GM19467 (cell line): ENCODE measurements at regions not wholly inside any gene's neighbourhood (a gene's known extent, or its start where the extent isn't known, plus 50 kb on each side); places are given as distances from the start of the nearest gene placed in this dataset.

Experiments
- ATAC-seq: cut with Tn5 transposase; IDR thresholded peaks from one replicate; pipeline ENCODE4 v1.9.1; 2021; ENCODE audit warnings: mild to moderate bottlenecking, moderate library complexity; ENCODE audit not compliant: unreplicated experiment

DNA sequence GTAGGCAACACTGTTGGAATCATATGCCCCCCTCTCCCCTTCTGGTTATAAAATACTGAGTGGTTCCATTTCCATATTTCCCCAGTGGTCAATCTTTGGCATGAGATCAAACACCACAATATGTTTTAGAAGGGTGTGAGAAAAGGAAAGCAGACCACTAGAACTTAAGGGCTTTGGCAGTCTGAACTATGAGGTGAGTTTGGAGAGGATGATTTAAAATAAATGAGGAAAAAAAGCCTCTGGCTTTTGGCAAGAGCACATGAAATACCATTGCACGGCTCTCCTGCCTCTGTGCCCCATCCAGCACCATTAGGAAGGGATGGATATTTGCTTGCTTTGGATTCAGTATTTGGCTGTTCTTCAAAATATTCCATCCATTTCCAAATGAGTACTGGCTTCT, 339.5 kb upstream of the C1orf87 start:
- no peak for ATAC-seq

DNA sequence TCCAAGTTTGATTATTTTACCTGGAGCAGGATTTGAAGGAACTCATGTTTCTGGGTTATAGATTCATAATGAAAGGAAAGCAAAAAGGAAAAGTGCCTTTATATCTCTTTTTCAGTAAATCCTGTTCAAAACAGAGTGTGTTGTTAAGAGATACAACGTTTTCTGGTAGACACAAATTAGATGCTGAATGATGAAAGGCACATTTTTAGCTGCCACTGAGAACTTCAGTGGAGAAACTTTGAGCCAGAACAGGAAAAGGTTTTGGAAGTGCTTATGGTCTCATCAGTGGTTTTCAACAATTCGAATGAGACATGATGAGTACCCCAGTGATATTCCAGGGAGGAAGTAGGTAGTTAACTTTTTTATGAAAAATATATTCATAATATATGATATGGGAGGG, 338.0 kb upstream of the C1orf87 start:
- no peak for ATAC-seq

DNA sequence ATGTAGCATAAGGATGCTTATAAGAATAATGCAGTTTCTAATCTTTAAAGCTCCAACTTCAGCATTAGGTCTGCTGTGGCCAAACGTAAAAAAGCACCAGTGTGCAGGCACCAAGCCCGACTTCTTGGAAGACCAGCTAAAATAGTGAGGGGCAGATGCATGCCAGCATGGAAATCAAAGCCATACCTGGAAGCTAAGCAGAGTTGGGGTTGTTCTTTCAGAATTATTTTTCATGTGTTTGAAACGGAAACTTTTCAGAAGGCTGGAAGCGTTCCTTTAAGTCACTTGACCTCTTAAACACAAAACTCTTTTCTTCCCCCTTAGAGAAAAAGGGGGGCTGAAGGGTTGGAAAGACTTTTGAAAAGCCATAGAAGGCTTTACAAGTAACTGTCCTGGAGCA, 329.2 kb upstream of the C1orf87 start:
- ATAC-seq = no peak

DNA sequence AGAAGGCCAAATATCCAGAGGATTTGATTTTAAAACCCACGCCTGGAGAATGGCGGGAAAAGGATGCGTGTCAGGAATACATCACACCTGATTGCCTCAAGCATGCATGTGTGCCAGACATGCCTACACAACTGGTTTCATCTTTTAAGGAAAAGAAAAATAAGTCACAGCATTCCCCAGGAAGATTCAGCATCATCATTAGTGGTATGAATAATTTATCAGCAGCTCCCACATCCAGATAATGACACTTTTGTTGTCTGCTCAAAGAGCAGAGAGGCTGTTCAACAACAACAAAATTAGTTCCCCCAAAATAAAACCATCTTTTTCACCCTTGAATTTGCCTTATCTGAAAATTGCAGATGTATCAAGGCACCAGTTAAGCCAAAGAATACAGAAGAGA, 328.6 kb upstream of the C1orf87 start:
- no peak for ATAC-seq

DNA sequence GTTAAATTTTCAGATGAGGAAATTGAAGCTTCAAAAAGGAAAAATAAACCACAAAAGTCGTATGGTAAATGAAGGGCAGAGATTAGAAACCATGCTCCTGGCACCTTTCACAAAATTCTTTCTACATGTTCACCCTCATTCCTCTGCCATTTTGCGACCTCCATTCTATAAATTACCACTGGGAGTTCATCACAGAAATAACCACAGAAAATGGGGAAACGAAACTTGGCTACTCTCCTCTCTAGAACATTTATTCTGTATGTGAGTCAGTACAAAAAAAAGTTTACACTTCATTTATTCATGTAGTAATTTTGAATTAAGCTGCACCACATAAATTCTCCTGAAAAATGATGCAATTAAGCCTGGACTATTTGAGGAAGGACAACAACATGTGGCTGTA, 320.9 kb upstream of the C1orf87 start:
- ATAC-seq = no peak

DNA sequence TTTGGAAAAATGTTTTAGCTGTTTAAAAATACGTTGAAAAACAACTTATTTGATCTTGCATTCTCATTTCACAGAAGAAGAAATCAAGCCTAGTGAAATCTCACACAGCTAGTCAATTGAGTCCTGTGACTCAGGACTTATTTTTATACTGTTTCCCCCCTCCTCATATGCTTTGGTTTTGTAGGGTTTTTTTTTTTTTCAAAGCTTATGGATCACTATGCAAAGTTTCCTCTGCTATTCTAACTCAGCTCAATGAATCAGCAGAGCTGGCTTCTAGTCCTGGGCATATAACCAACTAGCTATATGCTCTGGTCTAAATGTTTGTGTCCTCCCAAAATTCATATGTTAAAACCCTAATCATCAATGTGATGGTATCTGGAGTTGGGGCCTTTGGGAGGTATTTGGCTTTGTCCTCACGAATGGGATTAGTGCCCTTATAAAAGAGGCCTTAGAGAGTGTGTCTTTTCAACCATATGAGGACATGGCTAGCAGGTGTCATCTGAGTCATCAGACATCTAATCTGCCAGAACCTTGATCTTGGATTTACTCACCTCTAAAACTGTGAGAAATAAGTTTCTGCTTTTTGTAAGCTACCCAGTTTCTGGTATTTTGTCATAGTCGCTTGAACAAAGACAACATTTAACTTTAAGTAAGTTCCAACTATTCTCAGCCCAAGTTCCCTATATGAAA, 317.2 kb upstream of the C1orf87 start:
- ATAC-seq = peak; percentile 49

DNA sequence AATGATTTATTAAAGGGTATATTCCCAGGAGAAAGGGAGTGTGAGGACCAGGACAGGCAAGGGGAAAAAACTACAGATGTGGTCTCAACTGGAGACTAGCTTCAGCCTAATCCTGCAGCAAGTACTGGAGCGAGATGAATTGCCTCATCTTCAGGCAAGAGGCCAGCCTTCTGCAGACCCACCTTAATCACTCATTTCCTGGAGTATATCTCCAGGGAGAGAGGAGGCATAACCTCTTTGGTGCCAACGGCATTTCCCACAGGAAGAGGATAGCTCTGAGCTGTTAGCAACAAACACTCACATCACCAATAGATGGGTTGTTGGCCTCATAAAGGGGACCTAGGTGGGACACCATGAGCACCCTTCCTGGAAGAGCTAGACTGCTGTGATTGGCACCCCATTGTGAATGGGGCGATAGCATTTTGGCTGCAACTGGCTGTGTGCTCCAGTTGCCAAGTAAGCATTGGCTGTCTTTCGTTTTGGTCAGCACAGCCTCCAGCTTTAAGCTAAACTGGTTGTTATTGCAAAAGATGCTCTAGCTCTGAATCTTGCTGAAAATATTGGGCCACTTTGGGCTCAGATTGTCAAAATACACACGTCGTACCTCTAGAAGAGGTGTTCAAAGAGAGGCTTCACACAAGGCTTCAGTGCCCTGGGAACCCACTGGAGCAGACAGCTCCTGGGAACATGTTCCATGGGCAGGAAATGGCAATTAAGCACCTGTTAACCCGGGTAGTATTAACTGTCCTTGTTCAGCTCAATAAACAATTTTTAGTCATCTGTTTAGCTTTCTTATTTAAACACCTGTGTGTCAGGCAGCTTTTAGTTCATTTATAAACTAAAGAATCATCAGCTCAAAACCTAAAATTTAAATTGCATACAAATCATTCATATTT, 314.8 kb upstream of the C1orf87 start:
- ATAC-seq = no peak

DNA sequence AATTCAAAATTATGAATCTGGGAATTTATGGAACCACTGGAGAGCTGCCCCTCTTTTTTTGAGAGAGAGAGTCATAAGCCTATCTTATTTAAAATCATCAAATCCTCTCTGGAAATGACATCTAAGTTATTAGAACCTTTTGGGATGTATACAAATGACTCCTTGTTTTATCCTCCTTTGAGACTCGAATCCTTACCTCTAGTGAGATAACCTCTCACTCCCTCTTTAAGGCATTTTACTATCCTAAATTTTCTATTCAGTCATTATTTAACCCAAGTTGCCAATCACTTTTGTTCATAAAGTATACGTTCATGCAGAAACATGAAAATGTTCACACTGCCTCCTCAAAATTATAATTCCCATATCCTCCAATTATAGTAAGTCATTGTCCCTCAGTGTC, 313.6 kb upstream of the C1orf87 start:
- ATAC-seq = no peak

DNA sequence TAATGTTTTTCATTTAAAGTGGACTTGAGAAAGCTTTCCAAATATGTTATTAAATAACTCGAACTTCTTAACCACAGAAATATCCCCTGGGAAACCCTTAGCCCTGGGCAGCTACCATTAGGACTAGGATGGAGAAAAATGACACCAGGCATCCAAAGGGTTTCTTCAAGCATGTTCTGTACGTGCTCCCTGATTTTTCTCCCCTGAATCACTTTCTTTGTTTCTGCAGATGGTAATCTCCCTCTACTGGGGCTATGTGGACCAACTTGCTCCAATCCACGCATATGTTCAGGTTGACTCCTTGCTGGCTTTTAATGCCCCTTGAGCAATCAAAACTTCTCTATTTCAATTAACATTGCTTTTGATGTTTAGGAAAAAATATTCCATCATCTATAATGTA, 312.7 kb upstream of the C1orf87 start:
- no peak for ATAC-seq

DNA sequence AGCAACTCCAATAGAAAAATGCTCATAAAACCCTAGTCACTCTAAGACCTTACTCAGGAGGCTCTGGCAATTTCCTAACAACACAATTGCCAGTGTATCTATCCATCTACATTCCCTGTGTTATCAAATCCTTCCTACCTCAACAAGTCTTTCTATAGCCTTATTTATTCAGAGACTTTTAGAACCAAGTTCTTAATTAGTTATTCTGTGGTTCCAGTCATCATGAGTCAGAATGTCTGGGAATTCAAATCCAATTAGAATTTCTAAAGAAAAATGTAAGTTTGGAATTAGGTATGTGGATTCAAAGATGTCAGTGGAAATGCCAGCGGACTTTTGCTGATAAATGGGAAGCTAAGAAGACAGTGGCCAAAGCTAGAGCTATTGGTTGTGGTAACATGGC, 302.6 kb upstream of the C1orf87 start:
- ATAC-seq = no peak

DNA sequence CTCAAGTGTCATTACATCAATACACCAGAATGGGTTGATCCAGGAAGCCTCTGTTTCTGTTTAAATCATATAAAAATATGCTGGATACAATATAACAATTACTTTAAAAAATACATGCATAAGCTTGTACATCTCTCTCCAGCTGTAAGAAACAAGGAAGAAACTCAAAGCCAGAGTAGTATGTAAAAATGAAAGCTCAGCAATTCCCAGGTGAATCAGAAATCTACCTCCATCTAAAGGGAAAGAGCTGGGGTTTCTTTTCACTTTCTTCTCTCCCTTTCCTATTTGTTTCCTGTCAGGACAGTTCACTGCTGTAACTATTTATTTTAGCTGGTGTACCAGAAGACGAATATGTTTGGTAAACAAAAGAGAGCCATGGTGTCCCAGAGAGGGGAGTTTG, 301.0 kb upstream of the C1orf87 start:
- ATAC-seq = no peak

DNA sequence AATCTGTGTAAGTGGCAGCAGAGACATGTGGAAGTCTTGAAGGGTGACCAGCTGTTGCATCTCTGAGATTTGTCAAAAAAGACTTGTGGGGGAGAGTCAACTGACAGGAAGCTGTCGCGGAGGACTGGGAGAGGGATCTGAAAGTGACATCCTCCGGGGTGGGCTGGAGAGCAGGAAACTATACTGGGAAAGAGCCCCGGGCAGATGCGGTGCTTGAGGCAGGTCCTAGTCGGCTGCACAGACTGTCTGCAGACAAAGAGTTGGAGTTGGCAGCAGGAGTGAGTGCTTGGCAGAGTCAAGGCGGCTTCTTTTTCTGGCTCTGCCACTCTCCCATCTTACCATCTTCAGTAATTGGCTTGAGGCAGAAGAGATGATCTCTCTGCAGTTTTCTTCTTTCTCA, 294.0 kb upstream of the C1orf87 start:
- ATAC-seq = no peak

DNA sequence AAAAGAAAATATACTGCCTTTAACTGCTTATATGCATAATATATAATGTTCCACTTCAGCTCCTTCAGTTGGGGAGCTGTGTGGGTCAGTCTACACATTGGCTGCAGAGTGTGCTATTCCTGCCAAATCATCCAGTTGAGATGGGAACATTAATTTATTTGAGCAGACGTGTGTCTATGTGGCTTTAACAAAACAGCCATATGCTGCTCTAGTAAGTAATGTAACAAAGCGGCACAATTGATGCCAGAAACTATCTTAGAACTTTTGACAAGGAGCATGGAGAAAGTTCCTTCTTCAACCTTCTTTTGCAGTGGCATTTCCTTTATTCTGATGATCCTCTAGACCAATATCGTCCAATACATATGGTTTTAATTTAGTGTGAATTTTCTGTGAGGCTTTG, 285.9 kb upstream of the C1orf87 start:
- ATAC-seq = no peak

DNA sequence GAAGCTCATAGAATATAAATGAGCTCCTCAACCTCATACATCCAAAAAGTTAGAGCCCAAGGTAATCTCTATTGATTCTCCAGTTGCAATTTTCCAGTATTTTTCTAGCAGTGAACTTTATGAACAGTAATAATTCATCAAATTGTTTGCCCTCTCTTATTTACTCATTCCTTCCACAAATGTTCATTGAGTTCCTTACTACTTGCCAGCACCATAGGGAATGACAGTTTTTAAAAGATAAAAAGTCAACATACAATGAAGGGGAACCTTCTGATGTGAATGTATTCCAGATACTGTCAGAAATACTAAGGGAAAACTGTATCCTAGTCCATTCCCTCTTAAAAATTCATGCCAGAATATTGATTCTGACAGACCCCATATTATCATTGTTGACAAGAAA, 277.0 kb upstream of the C1orf87 start:
- ATAC-seq = no peak

DNA sequence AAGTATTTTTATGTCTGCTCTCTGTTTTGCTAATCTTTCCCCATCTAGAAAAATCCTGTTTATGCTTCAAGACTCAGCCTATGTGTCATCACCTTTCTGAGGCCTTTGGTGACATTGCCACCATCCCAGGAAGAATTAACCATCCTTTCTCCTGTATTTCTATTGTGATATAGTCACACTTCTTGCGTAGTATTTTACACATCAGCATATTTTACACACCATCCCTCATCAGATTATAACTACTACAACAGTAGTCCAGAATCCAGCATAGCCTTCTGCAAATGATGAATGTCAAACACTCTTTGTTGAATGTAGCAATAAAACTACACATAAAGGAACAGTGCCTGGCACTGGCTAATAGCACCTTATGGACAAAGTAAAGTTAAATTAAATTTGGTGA, 275.3 kb upstream of the C1orf87 start:
- ATAC-seq = no peak

DNA sequence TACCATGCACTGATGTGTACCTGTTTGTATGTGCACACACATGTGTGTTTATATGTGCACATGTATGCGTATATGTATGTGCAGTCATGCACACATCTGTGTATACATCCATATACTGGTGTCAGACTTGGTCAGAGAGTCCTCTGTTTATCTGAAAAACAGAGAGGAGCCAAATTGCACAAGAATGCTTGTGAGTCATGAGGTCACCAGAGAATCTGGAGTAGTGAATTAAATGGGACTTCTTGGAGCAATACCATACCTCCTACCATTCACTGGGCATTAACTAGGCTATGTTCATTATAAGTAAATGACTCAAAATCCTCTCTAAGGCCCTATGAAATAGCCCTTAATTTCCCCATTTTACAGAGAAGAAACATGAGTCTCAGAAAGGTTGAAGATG, 272.1 kb upstream of the C1orf87 start:
- no peak for ATAC-seq

DNA sequence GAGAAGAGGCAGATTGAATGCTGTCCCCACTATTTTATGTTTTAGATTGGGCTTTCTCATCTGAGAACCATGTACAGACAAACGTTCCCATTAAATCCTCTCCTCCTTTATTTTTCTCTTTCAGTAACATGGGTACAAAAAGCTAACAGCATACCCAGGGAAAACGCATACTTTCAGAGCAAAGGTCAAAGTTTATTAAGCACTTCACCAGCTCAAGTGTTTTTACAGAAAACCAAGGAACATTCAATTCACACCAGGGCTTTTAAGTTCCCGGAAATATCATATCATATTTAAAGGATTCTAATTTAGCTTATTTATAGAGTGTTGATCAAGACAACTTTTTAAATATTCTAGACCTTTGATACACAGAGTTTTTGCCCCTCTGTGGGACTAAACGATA, 271.5 kb upstream of the C1orf87 start:
- ATAC-seq = no peak

DNA sequence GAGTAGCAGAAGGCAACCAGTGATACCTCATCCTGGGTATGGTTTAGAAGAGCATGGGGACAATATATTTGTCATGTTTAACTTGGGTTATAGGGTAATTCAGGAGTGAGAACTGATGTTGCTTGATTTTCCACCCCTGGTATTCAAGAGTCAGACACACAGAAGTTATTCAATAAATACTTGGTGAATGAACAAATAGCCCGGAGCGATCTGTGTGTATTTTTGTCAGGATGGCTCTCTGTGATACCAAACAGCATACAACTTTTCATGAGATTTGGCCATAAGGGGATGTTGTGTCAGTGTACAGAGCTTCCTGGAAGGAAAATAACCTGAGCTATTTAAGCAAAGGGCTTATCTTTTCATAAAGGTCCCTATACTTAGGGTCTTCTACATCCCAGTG, 270.2 kb upstream of the C1orf87 start:
- no peak for ATAC-seq

DNA sequence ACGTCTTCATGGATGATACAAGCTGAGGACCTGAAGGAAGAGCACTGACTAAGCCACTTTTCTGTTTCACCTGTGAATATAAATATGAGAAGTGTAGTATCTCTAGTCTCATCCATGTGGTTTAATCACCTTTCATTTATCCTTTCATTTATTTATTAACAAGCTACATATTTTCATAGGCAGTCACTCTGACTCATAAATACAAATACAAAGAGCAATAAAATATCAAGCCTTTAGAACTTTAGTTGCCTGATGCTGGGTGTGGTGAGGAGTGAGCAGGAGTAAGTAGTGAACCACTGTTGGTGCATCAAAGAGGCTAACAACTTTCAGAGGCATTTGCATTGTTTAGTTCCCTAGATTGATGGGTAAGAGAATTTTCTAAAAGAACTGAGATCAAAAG, 269.0 kb upstream of the C1orf87 start:
- no peak for ATAC-seq

DNA sequence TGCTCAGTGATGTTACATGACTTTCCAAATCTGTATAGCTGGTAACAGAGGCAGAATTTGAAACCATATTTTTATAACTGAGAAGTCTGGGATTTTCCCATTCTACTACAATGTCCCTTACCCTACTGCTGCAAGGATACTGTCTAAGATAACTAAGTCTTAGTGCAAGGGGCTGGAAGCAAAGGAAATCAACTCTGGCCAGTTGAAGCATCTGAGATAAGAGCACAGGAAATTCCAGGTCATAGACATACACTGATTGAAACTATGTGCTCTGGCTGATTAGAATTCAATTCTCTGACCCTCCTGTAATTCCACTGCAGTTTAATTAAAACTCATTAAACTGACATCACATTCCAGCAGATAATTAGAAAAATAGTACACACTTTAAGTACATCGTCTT, 267.7 kb upstream of the C1orf87 start:
- ATAC-seq = no peak

DNA sequence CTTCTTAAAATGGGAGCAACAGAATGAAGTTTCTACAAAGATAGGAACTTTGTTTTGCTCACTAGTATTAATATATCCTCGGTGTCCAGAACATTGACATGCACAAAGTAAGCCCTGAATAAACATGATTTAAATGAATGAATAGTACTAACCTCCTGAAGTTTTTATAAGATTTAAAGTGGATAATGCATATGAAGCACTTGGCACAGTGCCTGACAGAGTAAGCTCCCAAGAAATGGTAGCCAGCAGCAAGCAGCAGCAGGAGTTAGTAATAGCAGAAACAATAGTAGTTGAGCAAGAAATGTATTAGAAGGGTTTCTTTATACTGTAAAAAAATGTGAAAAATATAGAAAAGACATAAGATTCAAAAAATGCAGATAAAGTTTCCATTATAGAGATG, 258.1 kb upstream of the C1orf87 start:
- ATAC-seq = no peak

DNA sequence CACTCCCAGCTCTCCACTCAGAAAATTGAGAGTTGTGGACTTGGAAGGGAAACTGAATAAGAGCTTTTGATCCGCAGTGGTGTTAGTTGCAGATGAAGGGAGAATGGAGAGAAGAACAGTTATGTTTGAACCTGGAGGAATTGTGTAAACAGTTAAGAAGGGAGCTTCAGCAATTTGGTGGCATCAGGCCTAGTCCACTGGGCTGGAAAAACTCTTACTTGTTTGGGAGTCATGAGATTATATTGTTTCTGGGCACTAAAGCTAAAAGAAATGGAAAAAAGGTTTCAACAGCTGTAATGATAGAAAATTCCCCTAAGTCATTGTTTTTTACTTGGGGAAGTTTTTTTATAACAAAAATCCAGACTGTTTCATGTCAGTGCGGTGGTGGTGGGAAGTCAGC, 256.1 kb upstream of the C1orf87 start:
- no peak for ATAC-seq

DNA sequence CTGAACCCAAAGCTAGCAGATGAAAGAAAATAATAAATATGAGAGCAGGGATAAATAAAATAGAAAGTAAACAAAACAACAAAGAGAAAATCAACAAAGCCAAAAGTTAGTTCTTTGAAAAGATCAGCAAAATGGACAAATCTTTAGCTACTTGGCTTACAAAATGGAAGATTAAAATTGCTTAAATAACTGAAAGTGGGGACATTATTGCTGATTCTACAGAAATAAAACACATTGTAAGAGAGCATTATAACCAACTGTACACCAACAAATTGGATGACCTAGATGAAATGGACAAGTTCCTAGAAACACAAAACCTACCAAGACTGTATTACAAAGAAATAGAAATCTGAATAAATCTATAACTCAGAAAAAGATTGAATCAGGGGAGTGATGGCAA, 238.3 kb upstream of the C1orf87 start:
- no peak for ATAC-seq
